ENCODE measurements at regions not wholly inside any gene's neighbourhood (a gene's known extent, or its start where the extent isn't known, plus 50 kb on each side); places are given as distances from the start of the nearest gene placed in this dataset.

DNA sequence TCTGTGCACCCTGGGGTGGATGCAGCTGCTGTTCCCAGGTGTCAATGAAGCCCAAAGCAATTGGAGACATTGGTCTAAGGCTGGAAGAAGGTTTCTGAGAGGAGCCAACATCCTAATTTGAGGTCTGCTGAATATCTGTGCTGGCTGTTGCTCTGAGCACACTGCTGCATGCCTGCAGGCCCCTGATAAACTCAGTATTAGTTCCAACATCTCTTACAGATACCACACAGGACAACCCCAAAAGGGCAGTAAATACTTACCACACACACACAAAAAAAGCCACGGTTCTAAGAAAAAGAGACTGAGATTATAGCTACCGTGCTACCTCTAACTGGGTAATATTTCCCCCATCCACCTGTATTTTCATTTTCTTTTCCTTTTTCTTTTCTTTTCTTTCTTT lies 164.3 kb upstream of the SOX4 start:
- Histone ChIP-seq H3K4me3 (no peak overlapping the region), H3K4me1 (replicated peaks) (no peaks in the 10 kb centered on the region), H3K9me3 (no peaks in the 10 kb centered on the region), H3K27ac (no peak overlapping the region), H3K27me3 (replicated peaks; ENCODE audit: insufficient read depth) (no peaks in the 10 kb centered on the region), H3K36me3 (no peaks in the 10 kb centered on the region)
- intact Hi-C loops (cut with DNase I): no loop called here
- TF ChIP-seq POLR2A (IDR thresholded peaks at IDR 0.05) (no peak), POLR2AphosphoS5 (IDR thresholded peaks at IDR 0.05) (no peak)
- TF ChIP-seq, protein P1, sequence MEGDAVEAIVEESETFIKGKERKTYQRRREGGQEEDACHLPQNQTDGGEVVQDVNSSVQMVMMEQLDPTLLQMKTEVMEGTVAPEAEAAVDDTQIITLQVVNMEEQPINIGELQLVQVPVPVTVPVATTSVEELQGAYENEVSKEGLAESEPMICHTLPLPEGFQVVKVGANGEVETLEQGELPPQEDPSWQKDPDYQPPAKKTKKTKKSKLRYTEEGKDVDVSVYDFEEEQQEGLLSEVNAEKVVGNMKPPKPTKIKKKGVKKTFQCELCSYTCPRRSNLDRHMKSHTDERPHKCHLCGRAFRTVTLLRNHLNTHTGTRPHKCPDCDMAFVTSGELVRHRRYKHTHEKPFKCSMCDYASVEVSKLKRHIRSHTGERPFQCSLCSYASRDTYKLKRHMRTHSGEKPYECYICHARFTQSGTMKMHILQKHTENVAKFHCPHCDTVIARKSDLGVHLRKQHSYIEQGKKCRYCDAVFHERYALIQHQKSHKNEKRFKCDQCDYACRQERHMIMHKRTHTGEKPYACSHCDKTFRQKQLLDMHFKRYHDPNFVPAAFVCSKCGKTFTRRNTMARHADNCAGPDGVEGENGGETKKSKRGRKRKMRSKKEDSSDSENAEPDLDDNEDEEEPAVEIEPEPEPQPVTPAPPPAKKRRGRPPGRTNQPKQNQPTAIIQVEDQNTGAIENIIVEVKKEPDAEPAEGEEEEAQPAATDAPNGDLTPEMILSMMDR (IDR thresholded peaks at IDR 0.05): no peak
- DNase-seq (ENCODE audit: low spot score): no peak
- WGBS: 91% methylated on average over 2 of the region's 2 CpGs

DNA sequence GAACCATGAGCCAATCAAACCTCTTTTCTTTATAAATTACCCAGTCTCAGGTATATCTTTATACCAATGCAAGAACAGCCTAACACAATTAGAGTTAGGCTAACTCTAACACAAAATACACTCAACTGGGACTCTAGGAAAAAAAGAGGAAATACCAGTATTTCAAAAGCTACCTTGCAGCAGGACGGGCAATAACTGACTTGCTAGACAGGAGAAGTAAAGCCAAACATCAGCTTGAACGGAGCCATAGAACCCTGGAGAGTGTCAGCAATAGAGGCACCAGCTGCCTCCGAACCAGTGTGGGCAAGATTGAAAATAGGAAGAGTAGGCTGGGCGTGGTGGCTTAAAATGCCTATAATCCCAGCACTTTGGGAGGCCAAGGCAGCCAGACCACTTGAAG lies 162.0 kb upstream of the SOX4 start:
- intact Hi-C loops (cut with DNase I): no loop called here
- TF ChIP-seq, protein P1 (IDR thresholded peaks at IDR 0.05): no peak
- TF ChIP-seq POLR2A (IDR thresholded peaks at IDR 0.05) (no peak), POLR2AphosphoS5 (IDR thresholded peaks at IDR 0.05) (no peak)
- no peaks in the 10 kb centered on the region for H3K27me3 ChIP-seq (replicated peaks; ENCODE audit: insufficient read depth)

DNA sequence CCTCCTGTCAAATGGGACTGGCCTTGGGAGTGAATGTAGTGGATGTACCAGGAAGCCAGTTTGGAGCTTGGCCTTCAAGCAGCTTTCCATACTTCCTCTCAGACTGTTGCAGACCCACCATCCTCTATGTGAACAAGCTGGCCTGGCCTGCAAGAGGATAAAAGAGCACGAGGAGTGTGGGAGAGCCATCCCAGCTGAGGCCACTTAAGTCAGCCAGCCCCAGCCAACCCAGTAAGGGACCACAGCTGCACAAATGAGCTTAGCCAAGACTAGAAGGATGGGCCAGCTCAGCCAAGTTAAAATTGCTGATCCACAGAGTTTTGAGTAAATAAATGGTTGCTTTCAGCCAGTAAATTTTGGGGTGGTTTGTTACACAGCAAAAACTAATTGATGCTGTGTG lies 156.9 kb upstream of the SOX4 start:
- no peaks in the 10 kb centered on the region for H3K27me3 ChIP-seq (replicated peaks; ENCODE audit: insufficient read depth)
- DNase-seq (ENCODE audit: low spot score): no peak
- no peak overlapping the region for H3K27ac ChIP-seq
- WGBS: 64% methylated on average over 1 of the region's 1 CpG
- no peaks in the 10 kb centered on the region for H3K4me1 ChIP-seq (replicated peaks)
- TF ChIP-seq POLR2A (IDR thresholded peaks at IDR 0.05) (no peak), POLR2AphosphoS5 (IDR thresholded peaks at IDR 0.05) (no peak)
- TF ChIP-seq, protein P1 (IDR thresholded peaks at IDR 0.05): no peak
- no peaks in the 10 kb centered on the region for H3K36me3 ChIP-seq
- no peaks in the 10 kb centered on the region for H3K9me3 ChIP-seq
- intact Hi-C loops (cut with DNase I): no loop called here
- no peak overlapping the region for H3K4me3 ChIP-seq

More for the DNA sequence above, 162.0 kb upstream of the SOX4 start:
- H3K9me3 ChIP-seq: no peaks in the 10 kb centered on the region
- no peak for DNase-seq (ENCODE audit: low spot score)
- H3K4me3 ChIP-seq: no peak overlapping the region
- H3K36me3 ChIP-seq: no peaks in the 10 kb centered on the region
- no peak overlapping the region for H3K27ac ChIP-seq
- no peaks in the 10 kb centered on the region for H3K4me1 ChIP-seq (replicated peaks)
- 80% methylated on average over 4 of the region's 4 CpGs for WGBS

DNA sequence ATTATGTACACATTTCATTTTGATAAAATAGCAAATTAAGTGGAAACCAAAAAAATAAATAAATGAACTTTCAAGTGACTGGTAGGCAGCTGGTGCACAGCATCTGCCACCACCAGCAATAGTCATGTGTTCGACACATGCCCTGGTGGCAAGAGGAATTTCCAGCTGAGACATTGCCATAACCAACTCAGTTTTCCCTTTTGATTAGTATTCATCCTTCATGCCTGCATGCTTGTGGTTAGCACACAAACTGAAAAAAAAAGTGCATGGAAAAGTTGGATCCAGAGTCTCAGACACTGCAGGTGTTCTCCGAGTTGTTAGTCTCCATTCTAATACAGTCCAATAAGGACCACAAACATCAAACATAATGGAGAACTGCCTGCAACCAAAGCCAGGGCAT lies 156.0 kb upstream of the SOX4 start:
- DNase-seq (ENCODE audit: low spot score): no peak
- Histone ChIP-seq H3K9me3 (no peaks in the 10 kb centered on the region), H3K27ac (no peak overlapping the region), H3K27me3 (replicated peaks; ENCODE audit: insufficient read depth) (no peaks in the 10 kb centered on the region), H3K4me1 (replicated peaks) (no peaks in the 10 kb centered on the region), H3K4me3 (no peak overlapping the region), H3K36me3 (no peaks in the 10 kb centered on the region)
- WGBS: 91% methylated on average over 2 of the region's 2 CpGs
- TF ChIP-seq, protein P1 (IDR thresholded peaks at IDR 0.05): no peak
- no peak for TF ChIP-seq POLR2A (IDR thresholded peaks at IDR 0.05)
- TF ChIP-seq POLR2AphosphoS5 (IDR thresholded peaks at IDR 0.05): no peak
- intact Hi-C loops (cut with DNase I): no loop called here

DNA sequence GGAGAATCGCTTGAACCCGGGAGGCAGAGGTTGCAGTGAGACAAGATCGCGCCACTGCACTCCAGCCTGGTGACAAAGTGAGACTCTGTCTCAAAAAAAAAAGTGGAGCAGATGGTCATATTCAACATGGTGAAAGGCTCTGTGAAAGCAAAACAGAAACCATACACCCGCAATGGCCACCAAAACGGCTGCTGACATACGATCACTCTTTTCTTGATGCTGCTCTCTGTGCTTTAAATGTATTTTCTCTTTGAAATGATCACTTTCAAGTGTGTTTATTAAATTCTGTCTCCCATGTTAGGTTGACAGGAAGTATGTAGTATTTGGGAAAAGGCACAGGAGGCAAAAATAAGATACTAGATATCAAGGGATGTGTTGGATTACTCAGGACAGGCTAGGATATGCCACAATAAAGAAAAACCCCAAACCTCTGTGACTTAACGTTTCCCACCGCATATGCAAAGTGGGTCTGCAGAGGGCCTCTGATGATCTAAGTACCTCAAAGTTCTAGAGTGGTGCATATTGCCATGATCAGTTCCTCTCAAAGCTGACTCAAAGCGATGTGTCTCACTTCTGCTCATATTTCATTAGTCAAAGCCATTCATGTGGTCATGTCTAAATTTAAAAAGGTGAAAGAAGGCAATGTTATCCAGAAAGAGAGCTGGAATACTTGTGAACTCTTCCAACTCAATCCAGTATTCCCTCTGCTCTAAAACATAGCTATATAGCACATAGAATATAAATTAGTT lies 155.1 kb upstream of the SOX4 start:
- WGBS: 88% methylated on average over 10 of the region's 10 CpGs
- no peaks in the 10 kb centered on the region for H3K36me3 ChIP-seq
- no peak for DNase-seq (ENCODE audit: low spot score)
- no peak overlapping the region for H3K27ac ChIP-seq
- intact Hi-C loops (cut with DNase I): no loop called here
- no peaks in the 10 kb centered on the region for H3K27me3 ChIP-seq (replicated peaks; ENCODE audit: insufficient read depth)
- no peak overlapping the region for H3K4me3 ChIP-seq
- no peak for TF ChIP-seq POLR2A (IDR thresholded peaks at IDR 0.05)
- TF ChIP-seq POLR2AphosphoS5 (IDR thresholded peaks at IDR 0.05): no peak
- TF ChIP-seq, protein P1 (IDR thresholded peaks at IDR 0.05): no peak
- H3K4me1 ChIP-seq (replicated peaks): no peaks in the 10 kb centered on the region
- H3K9me3 ChIP-seq: no peaks in the 10 kb centered on the region
